ENCODE measurements at regions not wholly inside any gene's neighbourhood (a gene's known extent, or its start where the extent isn't known, plus 50 kb on each side); places are given as distances from the start of the nearest gene placed in this dataset.
A peak's percentile ranks its signal among the peaks of the same experiment; 100 is the strongest.

- no peak overlapping the region for H3K4me3 ChIP-seq (ENCODE audit: control insufficient read depth, low read depth, low read length)
- TF ChIP-seq CTCF (IDR thresholded peaks at IDR 0.05; ENCODE audit: control insufficient read depth, insufficient read depth, low read depth, low read length, missing control alignments), result no peak
- no peak for DNase-seq (ENCODE audit: low read depth)
Observed at GRCh38 chr7:41033500-41033899, 669.4 kb downstream of the INHBA start.

- no peak for DNase-seq (ENCODE audit: low read depth)
- TF ChIP-seq CTCF (IDR thresholded peaks at IDR 0.05; ENCODE audit: control insufficient read depth, insufficient read depth, low read depth, low read length, missing control alignments), result no peak
- no peak overlapping the region for H3K4me3 ChIP-seq (ENCODE audit: control insufficient read depth, low read depth, low read length)
Observed at GRCh38 chr7:41030673-41031072, 672.2 kb downstream of the INHBA start.

DNA sequence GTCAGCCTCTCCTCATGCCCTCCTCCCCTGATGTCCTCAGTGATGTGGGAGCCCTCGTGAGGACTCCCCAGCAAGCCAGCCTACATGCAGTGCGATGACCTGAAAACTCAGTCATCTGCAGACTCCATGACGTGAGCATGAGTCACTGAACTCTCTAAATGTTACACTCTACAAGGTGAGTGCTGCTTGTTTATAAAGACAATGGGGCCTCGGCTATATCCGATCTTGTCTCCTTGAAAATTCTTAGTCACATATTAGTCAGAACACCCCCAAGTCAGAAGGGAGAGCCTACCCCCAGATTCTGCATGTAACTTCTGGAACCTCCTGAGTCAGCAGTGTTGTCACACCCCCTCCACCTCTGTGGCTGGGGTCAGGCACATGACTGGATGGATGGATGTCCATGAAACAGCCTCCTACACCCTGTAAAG is 673.8 kb downstream of the INHBA start:
- TF ChIP-seq CTCF (IDR thresholded peaks at IDR 0.05; ENCODE audit: control insufficient read depth, insufficient read depth, low read depth, low read length, missing control alignments), result no peak
- DNase-seq (ENCODE audit: low read depth), result peak; percentile 78
- no peak overlapping the region for H3K4me3 ChIP-seq (ENCODE audit: control insufficient read depth, low read depth, low read length)

GRCh38 chr7:41028580-41028979 is 674.3 kb downstream of the INHBA start:
- DNase-seq (ENCODE audit: low read depth), result no peak

DNA sequence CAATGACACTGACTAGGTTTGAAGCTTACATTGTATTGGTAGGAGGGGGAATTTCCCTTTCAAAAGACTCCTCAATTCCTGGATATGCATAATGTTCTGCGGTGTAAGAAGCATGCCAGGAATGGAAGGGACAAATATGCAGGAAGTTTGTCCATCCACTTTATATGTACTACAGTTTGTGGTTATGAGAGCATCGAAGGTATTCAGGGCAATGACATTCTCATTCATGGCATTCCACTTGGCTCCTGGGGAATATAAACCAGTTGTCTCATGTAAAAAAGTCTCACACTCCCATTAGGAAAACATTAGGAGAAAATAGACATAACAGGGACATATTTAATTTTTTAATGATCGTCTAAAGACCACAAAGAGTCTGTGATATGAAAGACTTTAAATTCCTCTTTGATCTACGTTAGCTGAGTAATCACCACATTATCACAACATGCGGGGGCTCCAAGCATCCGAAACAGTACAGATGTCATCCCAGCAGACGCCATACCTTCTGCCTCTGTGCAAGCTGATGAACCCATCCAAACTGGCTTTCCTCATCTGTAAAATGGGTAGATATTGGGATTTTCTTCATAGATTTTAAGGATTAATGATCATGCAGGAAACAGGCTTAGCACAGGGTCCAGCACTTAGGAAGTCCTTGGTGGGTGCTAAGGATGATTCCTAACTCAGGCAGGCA is 675.3 kb downstream of the INHBA start:
- no peak for TF ChIP-seq CTCF (IDR thresholded peaks at IDR 0.05; ENCODE audit: control insufficient read depth, insufficient read depth, low read depth, low read length, missing control alignments)
- peak; percentile 97 for DNase-seq (ENCODE audit: low read depth)

More at GRCh38 chr7:41028580-41028979, 674.3 kb downstream of the INHBA start:
- H3K4me3 ChIP-seq (ENCODE audit: control insufficient read depth, low read depth, low read length), result no peak overlapping the region
- no peak for TF ChIP-seq CTCF (IDR thresholded peaks at IDR 0.05; ENCODE audit: control insufficient read depth, insufficient read depth, low read depth, low read length, missing control alignments)

DNA sequence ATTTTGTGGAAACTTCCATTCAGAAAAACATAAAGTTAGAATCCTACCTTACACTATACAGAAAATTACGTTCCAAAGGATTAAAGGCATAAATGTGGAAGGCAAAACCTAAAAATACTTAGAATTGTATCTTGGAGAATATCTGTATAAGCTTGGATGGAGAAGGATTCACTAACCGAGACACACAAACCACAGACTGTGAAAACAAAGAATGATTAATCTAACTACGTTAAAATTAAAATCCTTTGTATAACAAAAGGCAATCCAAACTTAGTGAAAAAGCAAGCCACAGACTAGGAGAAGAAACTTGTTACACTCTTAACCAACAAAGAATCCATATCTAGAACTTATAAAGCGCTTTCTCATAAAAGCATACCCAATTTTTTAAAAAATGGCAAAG is 678.8 kb downstream of the INHBA start:
- DNase-seq (ENCODE audit: low read depth), result no peak
- no peak for TF ChIP-seq CTCF (IDR thresholded peaks at IDR 0.05; ENCODE audit: control insufficient read depth, insufficient read depth, low read depth, low read length, missing control alignments)
- no peak overlapping the region for H3K4me3 ChIP-seq (ENCODE audit: control insufficient read depth, low read depth, low read length)

More for the DNA sequence above, 675.3 kb downstream of the INHBA start:
- H3K4me3 ChIP-seq (ENCODE audit: control insufficient read depth, low read depth, low read length), result no peak overlapping the region

All from AG09309 (cell line).